HUES6 (cell line): ENCODE measurements at regions not wholly inside any gene's neighbourhood (a gene's known extent, or its start where the extent isn't known, plus 50 kb on each side); places are given as distances from the start of the nearest gene placed in this dataset.

Experiments used
- H3K27ac ChIP-seq: 2 replicates; pipeline ENCODE4 v1.7.0; 2013; ENCODE audit warnings: low read depth, mild to moderate bottlenecking, low read length, inconsistent platforms
- H3K27me3 ChIP-seq: 2 replicates; pipeline ENCODE4 v1.6.1; 2013; ENCODE audit warnings: low read length; ENCODE audit not compliant: control insufficient read depth, insufficient read depth
- H3K36me3 ChIP-seq: 2 replicates; pipeline ENCODE4 v1.6.1; 2013; ENCODE audit warnings: low read length; ENCODE audit not compliant: control insufficient read depth, insufficient read depth
- H3K4me1 ChIP-seq: 2 replicates; pipeline ENCODE4 v1.6.1; 2013; ENCODE audit warnings: low read length; ENCODE audit not compliant: control insufficient read depth, insufficient read depth
- H3K4me3 ChIP-seq: 2 replicates; pipeline ENCODE4 v1.5.1; 2013; ENCODE audit warnings: low read depth, low read length
- H3K9ac ChIP-seq: one replicate; pipeline ENCODE4 v1.6.1; 2013; ENCODE audit warnings: mild to moderate bottlenecking, low read length
- H3K9me3 ChIP-seq: 2 replicates; pipeline ENCODE4 v1.6.1; 2013; ENCODE audit warnings: low read depth, low read length; ENCODE audit not compliant: control insufficient read depth, insufficient read depth

- no peak overlapping the region for H3K4me3 ChIP-seq
- H3K36me3 ChIP-seq: no peaks in the 10 kb centered on the region
- H3K4me1 ChIP-seq: no peaks in the 10 kb centered on the region
- no peak overlapping the region for H3K9ac ChIP-seq
- H3K9me3 ChIP-seq: no peaks in the 10 kb centered on the region
- no peak overlapping the region for H3K27ac ChIP-seq
- no peaks in the 10 kb centered on the region for H3K27me3 ChIP-seq
Measured at GRCh38 chr4:135236048-135236447, 1034.5 kb upstream of the PABPC4L start.

DNA sequence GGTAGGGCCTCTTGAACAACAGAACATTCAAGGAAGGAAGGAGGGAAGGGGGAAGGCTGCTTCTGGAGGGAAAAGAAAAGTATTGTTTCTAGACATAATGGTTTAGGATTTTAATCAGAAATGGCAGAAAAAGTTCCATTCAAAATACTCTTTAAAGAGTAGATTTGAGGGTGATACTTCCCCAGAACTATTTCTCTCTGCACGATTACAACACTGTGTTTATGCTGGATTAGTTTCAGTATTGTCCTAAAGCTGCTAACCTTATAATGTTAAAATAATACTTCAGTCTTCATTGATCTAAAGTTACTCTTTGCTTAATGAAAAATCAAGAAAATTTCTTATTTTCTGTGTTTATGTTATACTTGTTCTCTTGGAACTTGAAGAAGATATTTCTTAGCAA lies 1026.3 kb upstream of the PABPC4L start:
- Histone ChIP-seq H3K27ac (no peak overlapping the region), H3K4me1 (no peaks in the 10 kb centered on the region), H3K9ac (no peak overlapping the region), H3K9me3 (no peaks in the 10 kb centered on the region; the same call in 1 of the 2 replicates), H3K36me3 (no peaks in the 10 kb centered on the region), H3K4me3 (no peak overlapping the region), H3K27me3 (no peaks in the 10 kb centered on the region)

GRCh38 chr4:135225551-135225950 lies 1024.0 kb upstream of the PABPC4L start:
- Histone ChIP-seq H3K4me1 (no peaks in the 10 kb centered on the region), H3K4me3 (no peak overlapping the region), H3K9me3 (no peaks in the 10 kb centered on the region; the same call in 1 of the 2 replicates), H3K27ac (no peak overlapping the region), H3K9ac (no peak overlapping the region), H3K36me3 (no peaks in the 10 kb centered on the region), H3K27me3 (no peaks in the 10 kb centered on the region)

DNA sequence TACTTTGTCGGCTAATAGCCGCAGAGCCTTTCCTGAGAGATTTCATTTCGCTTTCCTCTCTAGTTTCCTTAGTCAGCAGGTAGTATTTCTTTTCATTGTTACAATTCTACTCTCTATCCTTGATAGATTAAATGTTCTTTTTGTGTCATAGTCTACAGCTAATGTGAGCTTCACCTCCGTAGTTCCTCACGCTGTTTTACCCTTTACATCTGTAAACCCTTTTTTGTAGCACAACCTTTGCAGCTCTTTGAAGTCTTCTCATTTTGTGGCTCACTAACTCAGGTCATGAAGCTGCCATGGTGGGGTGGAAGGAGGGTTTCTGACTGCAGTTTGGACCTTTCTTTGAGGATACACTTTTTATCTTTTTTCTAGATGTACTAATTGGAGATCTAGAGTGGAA lies 1008.8 kb upstream of the PABPC4L start:
- Histone ChIP-seq H3K9me3 (no peaks in the 10 kb centered on the region), H3K9ac (no peak overlapping the region)

GRCh38 chr4:135207531-135207930 lies 1005.9 kb upstream of the PABPC4L start:
- Histone ChIP-seq H3K9ac (no peak overlapping the region), H3K36me3 (no peaks in the 10 kb centered on the region), H3K4me3 (no peak overlapping the region), H3K4me1 (peaks cover 9% of the 10 kb centered on the region), H3K27ac (no peak overlapping the region), H3K27me3 (no peaks in the 10 kb centered on the region), H3K9me3 (no peaks in the 10 kb centered on the region)

More for the DNA sequence above, 1008.8 kb upstream of the PABPC4L start:
- no peak overlapping the region for H3K4me3 ChIP-seq
- H3K36me3 ChIP-seq: no peaks in the 10 kb centered on the region
- H3K27me3 ChIP-seq: no peaks in the 10 kb centered on the region
- H3K27ac ChIP-seq: no peak overlapping the region
- H3K4me1 ChIP-seq: peaks cover 6% of the 10 kb centered on the region

- no peaks in the 10 kb centered on the region for H3K27me3 ChIP-seq
- H3K36me3 ChIP-seq: no peaks in the 10 kb centered on the region
- H3K27ac ChIP-seq: no peak overlapping the region
- H3K4me1 ChIP-seq: peaks cover 3% of the 10 kb centered on the region; the same call in 1 of the 2 replicates
- no peak overlapping the region for H3K4me3 ChIP-seq
- H3K9me3 ChIP-seq: no peaks in the 10 kb centered on the region
- no peak overlapping the region for H3K9ac ChIP-seq
Measured at GRCh38 chr4:135204311-135204710, 1002.7 kb upstream of the PABPC4L start.

- no peak overlapping the region for H3K27ac ChIP-seq
- H3K4me3 ChIP-seq: no peak overlapping the region
- H3K4me1 ChIP-seq: peaks cover 3% of the 10 kb centered on the region; the same call in 1 of the 2 replicates
- H3K9me3 ChIP-seq: no peaks in the 10 kb centered on the region
- H3K36me3 ChIP-seq: no peaks in the 10 kb centered on the region
- H3K9ac ChIP-seq: no peak overlapping the region
- no peaks in the 10 kb centered on the region for H3K27me3 ChIP-seq
Measured at GRCh38 chr4:135201081-135201480, 999.5 kb upstream of the PABPC4L start.

- H3K4me3 ChIP-seq: no peak overlapping the region
- H3K36me3 ChIP-seq: no peaks in the 10 kb centered on the region
- H3K4me1 ChIP-seq: no peaks in the 10 kb centered on the region
- no peaks in the 10 kb centered on the region for H3K27me3 ChIP-seq
- no peak overlapping the region for H3K27ac ChIP-seq
- peaks cover 13% of the 10 kb centered on the region; the same call in 1 of the 2 replicates for H3K9me3 ChIP-seq
- no peak overlapping the region for H3K9ac ChIP-seq
Measured at GRCh38 chr4:135197641-135198040, 996.1 kb upstream of the PABPC4L start.

DNA sequence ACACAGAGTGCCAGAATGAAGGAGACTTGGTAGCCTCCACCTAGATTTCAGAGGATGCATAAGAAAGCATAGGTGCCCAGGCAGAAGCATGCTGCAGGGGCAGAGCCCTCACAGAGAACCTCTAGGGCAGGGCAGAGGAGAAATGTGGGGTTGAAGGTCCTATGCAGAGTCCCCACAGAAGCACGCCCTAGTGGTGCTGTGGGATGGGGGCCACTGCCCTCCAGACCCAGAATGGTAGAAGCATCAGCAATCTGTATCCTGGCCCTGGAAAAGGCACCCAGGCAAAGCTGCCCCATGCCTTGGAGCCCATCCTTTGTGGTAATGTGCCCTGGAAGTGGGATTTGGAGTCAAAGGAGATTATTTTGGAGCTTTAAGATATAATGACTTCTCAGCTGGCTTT lies 992.9 kb upstream of the PABPC4L start:
- H3K9me3 ChIP-seq: peaks cover 13% of the 10 kb centered on the region; the same call in 1 of the 2 replicates
- no peak overlapping the region for H3K27ac ChIP-seq
- H3K27me3 ChIP-seq: no peaks in the 10 kb centered on the region
- no peak overlapping the region for H3K9ac ChIP-seq
- no peak overlapping the region for H3K4me3 ChIP-seq
- no peaks in the 10 kb centered on the region for H3K4me1 ChIP-seq
- no peaks in the 10 kb centered on the region for H3K36me3 ChIP-seq

DNA sequence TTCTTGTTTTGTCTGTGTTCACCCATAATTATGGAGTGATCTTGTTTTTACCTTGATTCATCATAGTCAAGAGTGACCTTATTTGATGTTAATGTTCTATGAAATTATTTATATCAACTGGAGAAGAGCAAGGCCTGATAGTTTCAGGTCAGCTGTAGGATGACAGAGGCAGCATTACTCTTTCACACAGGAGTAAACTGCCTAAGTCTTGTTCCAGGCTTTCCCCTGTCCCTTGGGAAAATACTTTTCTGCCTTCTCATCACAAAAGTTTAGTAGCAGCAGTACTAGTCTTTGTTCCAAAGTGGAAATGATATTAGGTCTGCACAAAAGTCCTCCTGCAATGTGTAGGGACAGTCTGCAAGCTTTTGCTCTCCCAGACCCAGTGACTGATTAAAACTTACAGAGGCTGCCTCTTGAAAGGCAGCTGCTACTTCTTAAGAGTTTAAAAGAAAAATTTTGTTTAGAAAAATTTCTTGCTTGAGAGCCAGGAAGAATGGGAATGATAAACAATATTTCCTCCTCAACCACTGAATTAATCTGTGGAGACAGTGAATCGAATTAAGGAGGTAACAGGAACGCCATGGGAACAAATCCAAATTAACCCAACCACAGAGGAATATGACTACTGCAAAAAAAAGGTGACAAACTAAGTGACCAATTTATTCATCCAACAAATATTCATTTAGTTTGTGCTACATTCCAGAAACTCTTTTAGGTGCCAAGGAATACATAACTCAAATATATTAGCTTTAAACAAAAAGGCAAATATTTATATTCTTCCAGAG lies 991.4 kb upstream of the PABPC4L start:
- Histone ChIP-seq H3K9ac (no peak overlapping the region), H3K4me3 (no peak overlapping the region), H3K27ac (no peak overlapping the region), H3K4me1 (no peaks in the 10 kb centered on the region), H3K27me3 (no peaks in the 10 kb centered on the region), H3K36me3 (no peaks in the 10 kb centered on the region), H3K9me3 (peaks cover 13% of the 10 kb centered on the region; the same call in 1 of the 2 replicates)

- no peaks in the 10 kb centered on the region for H3K36me3 ChIP-seq
- peaks cover 13% of the 10 kb centered on the region; the same call in 1 of the 2 replicates for H3K9me3 ChIP-seq
- H3K4me3 ChIP-seq: no peak overlapping the region
- no peak overlapping the region for H3K27ac ChIP-seq
- no peak overlapping the region for H3K9ac ChIP-seq
- H3K27me3 ChIP-seq: no peaks in the 10 kb centered on the region
- peaks cover 10% of the 10 kb centered on the region for H3K4me1 ChIP-seq
Measured at GRCh38 chr4:135191596-135191995, 990.0 kb upstream of the PABPC4L start.
